ENCODE measurements at regions not wholly inside any gene's neighbourhood (a gene's known extent, or its start where the extent isn't known, plus 50 kb on each side); places are given as distances from the start of the nearest gene placed in this dataset.

DNA sequence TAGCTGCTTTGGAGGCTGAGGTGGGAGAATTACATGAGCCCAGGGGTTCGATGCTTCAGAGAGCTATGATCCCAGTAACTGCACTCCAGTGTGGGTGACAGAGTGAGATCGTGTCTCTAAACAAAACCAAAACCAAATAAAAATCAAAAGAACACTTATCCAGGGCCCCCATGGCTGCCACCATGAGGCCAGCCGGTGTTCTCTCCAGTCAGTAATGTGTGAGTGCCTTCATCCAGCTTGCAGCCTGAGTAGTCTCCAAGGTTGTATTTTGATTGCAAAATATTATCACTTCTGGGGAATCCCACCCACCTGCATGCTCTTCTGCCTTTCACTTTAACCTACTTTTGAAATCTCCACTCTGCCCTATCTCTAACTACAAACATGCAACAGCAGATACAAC, 221.0 kb upstream of the WSB1 start:
- H3K9ac ChIP-seq (ENCODE audit: low read depth, low read length, poor library complexity, severe bottlenecking), result no peak overlapping the region
- H3K9me3 ChIP-seq (ENCODE audit: insufficient read depth, low read depth, low read length), result 0 out of 2 replicates have a peak, but pooled peaks cover 5% of the 10 kb centered on the region
- H2AFZ ChIP-seq (ENCODE audit: low read length), result no peak overlapping the region

DNA sequence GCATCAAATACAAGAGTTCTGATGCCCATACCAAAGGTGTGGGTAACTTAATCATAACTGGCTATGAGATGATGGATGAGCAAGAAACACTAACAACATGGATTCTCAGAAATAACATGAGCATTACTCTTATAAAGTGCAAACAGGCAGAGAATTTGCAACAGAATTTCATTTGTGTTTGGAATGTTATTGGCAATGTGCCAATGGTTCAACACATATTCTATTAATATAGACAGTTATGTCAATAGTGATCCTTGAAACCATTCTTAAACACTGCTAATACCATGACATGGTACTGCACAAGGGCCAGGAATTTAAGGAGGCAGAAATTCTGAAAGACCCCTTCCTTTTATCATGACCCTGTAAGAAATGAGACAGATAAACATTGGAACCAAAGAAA, 217.1 kb upstream of the WSB1 start:
- Histone ChIP-seq H4K20me1 (ENCODE audit: insufficient read depth, low read length, poor library complexity, severe bottlenecking) (no peaks in the 10 kb centered on the region), H3K4me2 (ENCODE audit: low read depth, low read length, poor library complexity, severe bottlenecking) (no peak overlapping the region), H3K79me2 (ENCODE audit: insufficient read depth, low read length) (no peaks in the 10 kb centered on the region), H3K9ac (ENCODE audit: low read depth, low read length, poor library complexity, severe bottlenecking) (no peak overlapping the region), H3K4me1 (ENCODE audit: insufficient read depth, low read length, poor library complexity, severe bottlenecking) (no peaks in the 10 kb centered on the region), H3K9me3 (ENCODE audit: insufficient read depth, low read depth, low read length) (0 out of 2 replicates have a peak, but pooled peaks cover 5% of the 10 kb centered on the region), H3K9me2 (replicated peaks; ENCODE audit: low read depth, low read length) (no peaks in the 10 kb centered on the region), H3K27me3 (ENCODE audit: insufficient read depth, low read length, poor library complexity, severe bottlenecking) (no peaks in the 10 kb centered on the region), H3K36me3 (ENCODE audit: insufficient read depth, low read length) (no peaks in the 10 kb centered on the region), H3K4me3 (ENCODE audit: low read length, poor library complexity, severe bottlenecking) (no peak overlapping the region), H2AFZ (ENCODE audit: low read length) (no peak overlapping the region), H3F3A (ENCODE audit: low read depth) (no peaks in the 10 kb centered on the region)
- TF ChIP-seq, protein P1, sequence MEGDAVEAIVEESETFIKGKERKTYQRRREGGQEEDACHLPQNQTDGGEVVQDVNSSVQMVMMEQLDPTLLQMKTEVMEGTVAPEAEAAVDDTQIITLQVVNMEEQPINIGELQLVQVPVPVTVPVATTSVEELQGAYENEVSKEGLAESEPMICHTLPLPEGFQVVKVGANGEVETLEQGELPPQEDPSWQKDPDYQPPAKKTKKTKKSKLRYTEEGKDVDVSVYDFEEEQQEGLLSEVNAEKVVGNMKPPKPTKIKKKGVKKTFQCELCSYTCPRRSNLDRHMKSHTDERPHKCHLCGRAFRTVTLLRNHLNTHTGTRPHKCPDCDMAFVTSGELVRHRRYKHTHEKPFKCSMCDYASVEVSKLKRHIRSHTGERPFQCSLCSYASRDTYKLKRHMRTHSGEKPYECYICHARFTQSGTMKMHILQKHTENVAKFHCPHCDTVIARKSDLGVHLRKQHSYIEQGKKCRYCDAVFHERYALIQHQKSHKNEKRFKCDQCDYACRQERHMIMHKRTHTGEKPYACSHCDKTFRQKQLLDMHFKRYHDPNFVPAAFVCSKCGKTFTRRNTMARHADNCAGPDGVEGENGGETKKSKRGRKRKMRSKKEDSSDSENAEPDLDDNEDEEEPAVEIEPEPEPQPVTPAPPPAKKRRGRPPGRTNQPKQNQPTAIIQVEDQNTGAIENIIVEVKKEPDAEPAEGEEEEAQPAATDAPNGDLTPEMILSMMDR (conservative IDR thresholded peaks at IDR 0.05; ENCODE audit: low read length), result no peak
- TF ChIP-seq EZH2phosphoT487 (IDR thresholded peaks at IDR 0.05; ENCODE audit: borderline replicate concordance), result no peak

More for the DNA sequence above, 221.0 kb upstream of the WSB1 start:
- Histone ChIP-seq H3K36me3 (ENCODE audit: insufficient read depth, low read length) (no peaks in the 10 kb centered on the region), H4K20me1 (ENCODE audit: insufficient read depth, low read length, poor library complexity, severe bottlenecking) (no peaks in the 10 kb centered on the region), H3K79me2 (ENCODE audit: insufficient read depth, low read length) (no peaks in the 10 kb centered on the region), H3F3A (ENCODE audit: low read depth) (no peaks in the 10 kb centered on the region), H3K4me3 (ENCODE audit: low read length, poor library complexity, severe bottlenecking) (no peak overlapping the region), H3K4me2 (ENCODE audit: low read depth, low read length, poor library complexity, severe bottlenecking) (no peak overlapping the region), H3K9me2 (replicated peaks; ENCODE audit: low read depth, low read length) (no peaks in the 10 kb centered on the region), H3K27me3 (ENCODE audit: insufficient read depth, low read length, poor library complexity, severe bottlenecking) (no peaks in the 10 kb centered on the region), H3K4me1 (ENCODE audit: insufficient read depth, low read length, poor library complexity, severe bottlenecking) (no peaks in the 10 kb centered on the region)
- TF ChIP-seq EZH2phosphoT487 (IDR thresholded peaks at IDR 0.05; ENCODE audit: borderline replicate concordance), result no peak
- TF ChIP-seq, protein P1 (conservative IDR thresholded peaks at IDR 0.05; ENCODE audit: low read length), result no peak

- Histone ChIP-seq H3K27me3 (ENCODE audit: insufficient read depth, low read length, poor library complexity, severe bottlenecking) (no peaks in the 10 kb centered on the region), H3K9ac (ENCODE audit: low read depth, low read length, poor library complexity, severe bottlenecking) (no peak overlapping the region), H2AFZ (ENCODE audit: low read length) (no peak overlapping the region), H3F3A (ENCODE audit: low read depth) (no peaks in the 10 kb centered on the region), H4K20me1 (ENCODE audit: insufficient read depth, low read length, poor library complexity, severe bottlenecking) (no peaks in the 10 kb centered on the region), H3K36me3 (ENCODE audit: insufficient read depth, low read length) (no peaks in the 10 kb centered on the region), H3K9me3 (ENCODE audit: insufficient read depth, low read depth, low read length) (0 out of 2 replicates have a peak, but pooled peaks cover 5% of the 10 kb centered on the region), H3K9me2 (replicated peaks; ENCODE audit: low read depth, low read length) (no peaks in the 10 kb centered on the region), H3K4me2 (ENCODE audit: low read depth, low read length, poor library complexity, severe bottlenecking) (no peak overlapping the region), H3K4me1 (ENCODE audit: insufficient read depth, low read length, poor library complexity, severe bottlenecking) (no peaks in the 10 kb centered on the region), H3K4me3 (ENCODE audit: low read length, poor library complexity, severe bottlenecking) (no peak overlapping the region), H3K79me2 (ENCODE audit: insufficient read depth, low read length) (no peaks in the 10 kb centered on the region)
- TF ChIP-seq EZH2phosphoT487 (IDR thresholded peaks at IDR 0.05; ENCODE audit: borderline replicate concordance), result no peak
- TF ChIP-seq, protein P1 (conservative IDR thresholded peaks at IDR 0.05; ENCODE audit: low read length), result no peak
These were observed 215.6 kb upstream of the WSB1 start for GRCh38 chr17:27078296-27078695.
